NCI-H1694 treated with DMSO at 0.1 percent for 48 hours (cell line): ENCODE measurements at regions not wholly inside any gene's neighbourhood (a gene's known extent, or its start where the extent isn't known, plus 50 kb on each side); places are given as distances from the start of the nearest gene placed in this dataset.

Experiments
- DNase-seq: peaks from one replicate; lab custom pipeline; 2025; lab: John Stamatoyannopoulos, UW

GRCh38 chr12:98280621-98281020 lies 234.8 kb upstream of the TMPO start:
- DNase-seq: no peak

- no peak for DNase-seq
These were observed 223.6 kb upstream of the TMPO start for GRCh38 chr12:98291828-98292227.

GRCh38 chr12:98294051-98294805 lies 221.2 kb upstream of the TMPO start:
- DNase-seq: peak; percentile 40

GRCh38 chr12:98295681-98296080 lies 219.7 kb upstream of the TMPO start:
- DNase-seq: no peak

- DNase-seq: no peak
These were observed 218.8 kb upstream of the TMPO start for GRCh38 chr12:98296462-98297079.

GRCh38 chr12:98297538-98297937 lies 217.9 kb upstream of the TMPO start:
- DNase-seq: no peak

- no peak for DNase-seq
These were observed 207.2 kb upstream of the TMPO start for GRCh38 chr12:98308141-98308540.

- no peak for DNase-seq
These were observed 197.2 kb upstream of the TMPO start for GRCh38 chr12:98317939-98318899.

GRCh38 chr12:98319716-98320425 lies 195.5 kb upstream of the TMPO start:
- no peak for DNase-seq

- no peak for DNase-seq
These were observed 190.4 kb upstream of the TMPO start for GRCh38 chr12:98325003-98325402.

GRCh38 chr12:98328467-98328866 lies 186.9 kb upstream of the TMPO start:
- DNase-seq: no peak

GRCh38 chr12:98329589-98329988 lies 185.8 kb upstream of the TMPO start:
- DNase-seq: no peak

- DNase-seq: peak; percentile 1
These were observed 182.7 kb upstream of the TMPO start for GRCh38 chr12:98332642-98333041.

GRCh38 chr12:98334768-98335167 lies 180.6 kb upstream of the TMPO start:
- DNase-seq: no peak

GRCh38 chr12:98341026-98341425 lies 174.4 kb upstream of the TMPO start:
- no peak for DNase-seq

GRCh38 chr12:98341732-98342131 lies 173.7 kb upstream of the TMPO start:
- no peak for DNase-seq

GRCh38 chr12:98343002-98343567 lies 172.3 kb upstream of the TMPO start:
- no peak for DNase-seq

GRCh38 chr12:98344046-98344930 lies 171.1 kb upstream of the TMPO start:
- DNase-seq: no peak

- DNase-seq: no peak
These were observed 170.0 kb upstream of the TMPO start for GRCh38 chr12:98345308-98345876.

GRCh38 chr12:98351089-98351488 lies 164.3 kb upstream of the TMPO start:
- no peak for DNase-seq
